Spleen (tissue), 11 donors: ENCODE measurements at regions not wholly inside any gene's neighbourhood (a gene's known extent, or its start where the extent isn't known, plus 50 kb on each side); places are given as distances from the start of the nearest gene placed in this dataset.

Experiments
- DNase-seq: peaks from one replicate; pipeline ENCODE4 v3.0.0-alpha.2; 2020
- H3K27ac ChIP-seq, 8 donors: fragments of 200-600 bp; sonication (generic) in 7 of 8; 1 replicate in 4 of 8; 2 replicates in 4 of 8; pipeline versions ENCODE4 v1.5.0 to v1.8.0; 2016 to 2021; ENCODE audit warnings: inconsistent platforms in 4 of 8, mild to moderate bottlenecking in 4 of 8, moderate library complexity in 1 of 8
- H3K27me3 ChIP-seq, 7 donors: fragments of 200-600 bp; sonication (generic) in 6 of 7; replicated peaks in 1 of 7; 1 replicate in 4 of 7; 2 replicates in 3 of 7; pipeline versions ENCODE4 v1.5.0 to v1.8.0; 2016 to 2021; ENCODE audit warnings: inconsistent platforms in 3 of 7, mild to moderate bottlenecking in 1 of 7
- H3K36me3 ChIP-seq, 6 donors: fragments of 200-600 bp; sonication (generic) in 5 of 6; 1 replicate in 4 of 6; 2 replicates in 2 of 6; pipeline versions ENCODE4 v1.5.0 to v1.8.0; 2016 to 2021; ENCODE audit warnings: inconsistent platforms in 2 of 6
- H3K4me1 ChIP-seq, 6 donors: fragments of 200-600 bp; sonication (generic) in 5 of 6; 1 replicate in 3 of 6; 2 replicates in 3 of 6; pipeline versions ENCODE4 v1.5.0 to v1.8.0; 2016 to 2021; ENCODE audit warnings: inconsistent platforms in 3 of 6
- H3K4me3 ChIP-seq, 8 donors: fragments of 200-600 bp; sonication (generic) in 7 of 8; 1 replicate in 4 of 8; 2 replicates in 4 of 8; pipeline versions ENCODE4 v1.5.0 to v1.8.0; 2016 to 2021; ENCODE audit warnings: inconsistent platforms in 4 of 8, mild to moderate bottlenecking in 4 of 8, moderate library complexity in 2 of 8
- H3K9me3 ChIP-seq, 8 donors: fragments of 200-600 bp; sonication (generic) in 7 of 8; 1 replicate in 4 of 8; 2 replicates in 4 of 8; pipeline versions ENCODE4 v1.5.0 to v1.8.0; 2016 to 2021; ENCODE audit warnings: inconsistent platforms in 4 of 8
- CTCF ChIP-seq, 11 experiments: fragments of 200-600 bp in 7 of 11; fragments of 450-650 bp in 4 of 11; sonication (generic) in 4 of 11; IDR thresholded peaks in 8 of 11; conservative IDR thresholded peaks in 3 of 11; 1 replicate in 7 of 11; 2 replicates in 4 of 11; pipeline versions ENCODE4 v1.4.0 to v1.8.0; 2016 to 2021; ENCODE audit warnings: antibody characterized with exemption in 11 of 11, inconsistent platforms in 4 of 11, mild to moderate bottlenecking in 1 of 11
- POLR2A ChIP-seq, 3 donors: fragments of 450-650 bp; IDR thresholded peaks; one replicate each; pipeline ENCODE4 v1.5.1; 2017; ENCODE audit warnings: antibody characterized with exemption in 3 of 3, mild to moderate bottlenecking in 1 of 3
- POLR2AphosphoS5 ChIP-seq, 3 donors: sonication (generic); formaldehyde crosslinking; IDR thresholded peaks; one replicate each; pipeline ENCODE4 v1.5.1; 2017; ENCODE audit warnings: antibody characterized with exemption in 3 of 3
- WGBS, 5 donors: extraction: QIAGEN DNeasy Blood & Tissue Kit in 3 of 5; methylation state at CpG; one replicate each; pipeline versions ENCODE4 v1.1.5 to v1.1.7; 2013 to 2018; 5-methylcytosine and 5-hydroxymethylcytosine counted together
- intact Hi-C: fragments of 100-400 bp; cut with DNase I; formaldehyde crosslinking; loops from one replicate; pipeline ENCODE4 v1.15.0; 2023; ENCODE audit warnings: low total_unique reads
- donor health status: healthy with polysubstance abuse.
- donor health status: DM: no; HTN: no; CAD: no; lungs with moderate emphysema.
- donor health status: DM: no; HTN: no; CAD: no.
- donor health status: Bipolar disorder and iron deficiency.
- donor health status: healthy.
- donor health status: DM: no; HTN: no; CAD: no.
- donor health status: DM: yes; HTN: yes; CAD: no.

GRCh38 chr7:137172105-137172590, 171.4 kb downstream of the PTN start:
- H3K4me3 ChIP-seq = no peak overlapping the region
- peaks cover 0 to 4% (median 0%) of the 10 kb centered on the region in 8 donors for H3K9me3 ChIP-seq
- no peak for TF ChIP-seq POLR2AphosphoS5 (IDR thresholded peaks at IDR 0.05)
- no peak for TF ChIP-seq CTCF (IDR thresholded peaks at IDR 0.05 in 8 of 11, conservative IDR thresholded peaks at IDR 0.05 in 3 of 11)
- no peak for TF ChIP-seq POLR2A (IDR thresholded peaks at IDR 0.05)
- H3K27ac ChIP-seq = no peak overlapping the region
- H3K36me3 ChIP-seq = no peaks in the 10 kb centered on the region
- H3K27me3 ChIP-seq = no peaks in the 10 kb centered on the region
- WGBS, 5 donors = 77 to 94% (median 86%) methylated on average over 1 of the region's 1 CpG
- intact Hi-C loops = no loop called here
- no peaks in the 10 kb centered on the region for H3K4me1 ChIP-seq
- DNase-seq = no peak

- 49 to 66% (median 56%) methylated on average over 8 of the region's 8 CpGs for WGBS, 5 donors
- no peak overlapping the region for H3K4me3 ChIP-seq
- H3K4me1 ChIP-seq = no peaks in the 10 kb centered on the region
- no peak for DNase-seq
- H3K27ac ChIP-seq = no peak overlapping the region
- peak in 6 of 11 experiments; percentile 12 to 46 (median 30) for TF ChIP-seq CTCF (IDR thresholded peaks at IDR 0.05 in 8 of 11, conservative IDR thresholded peaks at IDR 0.05 in 3 of 11)
- no peak for TF ChIP-seq POLR2A (IDR thresholded peaks at IDR 0.05)
- H3K27me3 ChIP-seq = no peaks in the 10 kb centered on the region
- peaks cover 0 to under 1% (median 0%) of the 10 kb centered on the region in 8 donors for H3K9me3 ChIP-seq
- intact Hi-C loops = no loop called here
- H3K36me3 ChIP-seq = no peaks in the 10 kb centered on the region
Observed at GRCh38 chr7:137169282-137169698, 174.2 kb downstream of the PTN start.

- H3K27me3 ChIP-seq = no peaks in the 10 kb centered on the region
- H3K4me1 ChIP-seq = no peaks in the 10 kb centered on the region
- peaks cover 0 to 4% (median 0%) of the 10 kb centered on the region in 8 donors for H3K9me3 ChIP-seq
- WGBS, 5 donors = 88 to 97% (median 95%) methylated on average over 2 of the region's 2 CpGs
- no peak overlapping the region for H3K4me3 ChIP-seq
- intact Hi-C loops = no loop called here
- DNase-seq = no peak
- no peak overlapping the region for H3K27ac ChIP-seq
- H3K36me3 ChIP-seq = no peaks in the 10 kb centered on the region
- no peak for TF ChIP-seq POLR2AphosphoS5 (IDR thresholded peaks at IDR 0.05)
- TF ChIP-seq POLR2A (IDR thresholded peaks at IDR 0.05) = no peak
- no peak for TF ChIP-seq CTCF (IDR thresholded peaks at IDR 0.05 in 8 of 11, conservative IDR thresholded peaks at IDR 0.05 in 3 of 11)
Observed at GRCh38 chr7:137167609-137168008, 175.9 kb downstream of the PTN start.

- Histone ChIP-seq H3K27me3 (no peaks in the 10 kb centered on the region), H3K4me3 (no peak overlapping the region), H3K4me1 (no peaks in the 10 kb centered on the region), H3K9me3 (peaks cover 0 to 8% (median 0%) of the 10 kb centered on the region in 8 donors), H3K27ac (no peak overlapping the region), H3K36me3 (no peaks in the 10 kb centered on the region)
- intact Hi-C loops = no loop called here
- TF ChIP-seq POLR2A (IDR thresholded peaks at IDR 0.05) (no peak), CTCF (IDR thresholded peaks at IDR 0.05 in 8 of 11, conservative IDR thresholded peaks at IDR 0.05 in 3 of 11) (no peak), POLR2AphosphoS5 (IDR thresholded peaks at IDR 0.05) (no peak)
- no peak for DNase-seq
- WGBS, 5 donors = 44 to 60% (median 51%) methylated on average over 2 of the region's 2 CpGs
Observed at GRCh38 chr7:137166363-137166762, 177.2 kb downstream of the PTN start.
